ENCODE measurements at regions not wholly inside any gene's neighbourhood (a gene's known extent, or its start where the extent isn't known, plus 50 kb on each side); places are given as distances from the start of the nearest gene placed in this dataset.

DNA sequence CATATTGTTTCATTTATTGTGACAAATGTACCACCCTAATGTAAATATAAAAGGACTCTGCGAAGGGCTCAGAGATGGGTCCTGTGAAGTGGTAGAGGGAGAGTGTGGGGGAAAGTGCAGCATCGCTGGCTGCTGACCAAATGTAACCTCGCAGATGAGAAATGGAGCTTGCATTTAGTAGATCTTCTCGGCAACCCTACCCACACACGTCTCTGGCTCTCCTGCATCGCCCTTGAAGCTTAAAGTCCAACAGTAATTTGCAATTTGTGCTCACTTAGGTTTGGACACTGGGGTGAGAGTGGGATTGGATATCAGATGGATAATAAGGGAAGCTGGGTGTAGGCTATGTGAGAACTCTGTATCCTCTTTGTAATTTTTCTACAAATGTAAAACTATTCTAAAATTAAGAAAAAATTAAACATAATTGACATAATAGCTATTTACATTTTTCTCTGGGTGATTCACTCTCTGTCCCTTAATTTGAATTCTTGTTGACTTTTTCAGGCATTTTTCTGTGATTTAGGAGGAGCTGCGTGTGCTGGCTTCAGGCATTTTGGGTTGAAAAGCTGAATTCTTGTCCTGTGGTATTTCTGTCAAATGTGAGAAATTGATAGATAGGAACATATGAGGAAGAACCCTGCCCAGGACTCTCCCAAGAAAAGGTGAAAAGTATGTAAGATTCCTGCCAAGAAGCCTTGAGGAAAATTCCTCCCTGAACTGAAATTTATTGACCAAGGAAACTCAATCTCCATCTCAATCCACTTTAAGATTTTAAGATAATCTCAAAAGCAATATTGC lies 524.7 kb upstream of the MCTP2 start:
- TF ChIP-seq, protein P1, sequence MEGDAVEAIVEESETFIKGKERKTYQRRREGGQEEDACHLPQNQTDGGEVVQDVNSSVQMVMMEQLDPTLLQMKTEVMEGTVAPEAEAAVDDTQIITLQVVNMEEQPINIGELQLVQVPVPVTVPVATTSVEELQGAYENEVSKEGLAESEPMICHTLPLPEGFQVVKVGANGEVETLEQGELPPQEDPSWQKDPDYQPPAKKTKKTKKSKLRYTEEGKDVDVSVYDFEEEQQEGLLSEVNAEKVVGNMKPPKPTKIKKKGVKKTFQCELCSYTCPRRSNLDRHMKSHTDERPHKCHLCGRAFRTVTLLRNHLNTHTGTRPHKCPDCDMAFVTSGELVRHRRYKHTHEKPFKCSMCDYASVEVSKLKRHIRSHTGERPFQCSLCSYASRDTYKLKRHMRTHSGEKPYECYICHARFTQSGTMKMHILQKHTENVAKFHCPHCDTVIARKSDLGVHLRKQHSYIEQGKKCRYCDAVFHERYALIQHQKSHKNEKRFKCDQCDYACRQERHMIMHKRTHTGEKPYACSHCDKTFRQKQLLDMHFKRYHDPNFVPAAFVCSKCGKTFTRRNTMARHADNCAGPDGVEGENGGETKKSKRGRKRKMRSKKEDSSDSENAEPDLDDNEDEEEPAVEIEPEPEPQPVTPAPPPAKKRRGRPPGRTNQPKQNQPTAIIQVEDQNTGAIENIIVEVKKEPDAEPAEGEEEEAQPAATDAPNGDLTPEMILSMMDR (IDR thresholded peaks at IDR 0.05), result no peak
- TF ChIP-seq MXD4 (CRISPR knock-in tag; IDR thresholded peaks at IDR 0.05; ENCODE audit: borderline replicate concordance) (no peak), ZNF232 (CRISPR knock-in tag; IDR thresholded peaks at IDR 0.05) (no peak), SP1 (CRISPR knock-in tag; conservative IDR thresholded peaks at IDR 0.05) (no peak), ELF4 (CRISPR knock-in tag; IDR thresholded peaks at IDR 0.05; ENCODE audit: low read depth) (no peak), CREB1 (CRISPR knock-in tag; IDR thresholded peaks at IDR 0.05) (no peak), NR2C2 (CRISPR knock-in tag; IDR thresholded peaks at IDR 0.05) (no peak), FOXK1 (CRISPR knock-in tag; IDR thresholded peaks at IDR 0.05) (no peak), TEAD4 (CRISPR knock-in tag; IDR thresholded peaks at IDR 0.05) (no peak), TP53 (CRISPR knock-in tag; IDR thresholded peaks at IDR 0.05) (no peak), FOXP1 (CRISPR knock-in tag; IDR thresholded peaks at IDR 0.05; ENCODE audit: borderline replicate concordance) (no peak), ZBTB21 (CRISPR knock-in tag; IDR thresholded peaks at IDR 0.05; ENCODE audit: borderline replicate concordance) (no peak)
- TF ChIP-seq, protein P2, sequence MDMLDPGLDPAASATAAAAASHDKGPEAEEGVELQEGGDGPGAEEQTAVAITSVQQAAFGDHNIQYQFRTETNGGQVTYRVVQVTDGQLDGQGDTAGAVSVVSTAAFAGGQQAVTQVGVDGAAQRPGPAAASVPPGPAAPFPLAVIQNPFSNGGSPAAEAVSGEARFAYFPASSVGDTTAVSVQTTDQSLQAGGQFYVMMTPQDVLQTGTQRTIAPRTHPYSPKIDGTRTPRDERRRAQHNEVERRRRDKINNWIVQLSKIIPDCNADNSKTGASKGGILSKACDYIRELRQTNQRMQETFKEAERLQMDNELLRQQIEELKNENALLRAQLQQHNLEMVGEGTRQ (CRISPR knock-in tag; IDR thresholded peaks at IDR 0.05), result no peak
- TF ChIP-seq, protein P3, sequence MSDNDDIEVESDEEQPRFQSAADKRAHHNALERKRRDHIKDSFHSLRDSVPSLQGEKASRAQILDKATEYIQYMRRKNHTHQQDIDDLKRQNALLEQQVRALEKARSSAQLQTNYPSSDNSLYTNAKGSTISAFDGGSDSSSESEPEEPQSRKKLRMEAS (CRISPR knock-in tag; IDR thresholded peaks at IDR 0.05), result no peak
